T-helper 1 cell (primary cell): ENCODE measurements at regions not wholly inside any gene's neighbourhood (a gene's known extent, or its start where the extent isn't known, plus 50 kb on each side); places are given as distances from the start of the nearest gene placed in this dataset.

Experiments
- DNase-seq, 5 donors: peaks; one replicate each; pipeline ENCODE4 v3.0.0-alpha.2; 2012 to 2020

DNA sequence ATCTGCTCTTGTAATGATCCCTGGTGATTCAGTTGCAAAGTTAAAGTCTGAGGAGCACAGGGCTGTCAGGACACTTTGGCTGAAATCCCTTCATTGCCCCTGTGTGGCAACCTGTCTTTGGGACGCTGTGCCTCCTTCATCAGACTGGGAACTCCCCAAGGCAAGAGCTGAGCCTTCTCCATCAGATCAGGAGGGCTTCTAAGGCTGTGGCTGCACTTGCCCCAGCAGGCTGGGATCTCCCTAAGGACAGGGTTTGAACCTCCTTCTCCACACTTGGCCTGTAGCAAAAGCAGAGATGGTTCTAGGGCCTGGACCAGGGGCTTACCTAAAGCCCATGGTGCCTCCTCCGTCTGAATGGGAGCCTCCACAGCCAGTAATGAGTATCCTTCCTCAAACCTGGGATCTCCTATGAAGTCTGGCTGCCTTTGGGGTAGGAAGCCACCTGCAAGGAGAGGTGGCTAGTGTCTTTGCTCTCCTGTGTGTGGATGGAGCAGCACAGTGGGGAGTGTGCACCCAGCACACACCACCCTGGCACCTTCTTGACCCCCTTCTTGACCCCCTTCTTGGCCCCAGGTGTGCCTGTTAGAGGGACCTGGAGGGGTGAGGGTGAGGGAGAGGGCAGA is 79.0 kb upstream of the NKD1 start:
- no peak for DNase-seq

DNA sequence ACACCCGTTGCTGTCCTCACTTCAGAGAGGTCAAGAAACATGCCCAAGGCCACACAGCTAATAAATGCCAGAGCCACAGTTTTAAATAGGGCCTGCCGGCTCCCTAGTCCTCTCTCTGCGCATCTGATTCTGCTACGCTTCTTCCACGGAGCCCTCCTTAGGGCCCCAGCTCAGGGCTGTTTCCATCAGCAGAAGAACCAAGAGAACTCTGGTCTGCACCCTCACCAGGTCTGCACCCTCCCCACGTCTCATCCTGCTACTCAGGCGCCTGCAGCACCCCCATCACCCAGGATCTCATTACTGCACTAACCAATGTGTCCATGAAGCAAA is 79.5 kb upstream of the NKD1 start:
- no peak for DNase-seq

DNA sequence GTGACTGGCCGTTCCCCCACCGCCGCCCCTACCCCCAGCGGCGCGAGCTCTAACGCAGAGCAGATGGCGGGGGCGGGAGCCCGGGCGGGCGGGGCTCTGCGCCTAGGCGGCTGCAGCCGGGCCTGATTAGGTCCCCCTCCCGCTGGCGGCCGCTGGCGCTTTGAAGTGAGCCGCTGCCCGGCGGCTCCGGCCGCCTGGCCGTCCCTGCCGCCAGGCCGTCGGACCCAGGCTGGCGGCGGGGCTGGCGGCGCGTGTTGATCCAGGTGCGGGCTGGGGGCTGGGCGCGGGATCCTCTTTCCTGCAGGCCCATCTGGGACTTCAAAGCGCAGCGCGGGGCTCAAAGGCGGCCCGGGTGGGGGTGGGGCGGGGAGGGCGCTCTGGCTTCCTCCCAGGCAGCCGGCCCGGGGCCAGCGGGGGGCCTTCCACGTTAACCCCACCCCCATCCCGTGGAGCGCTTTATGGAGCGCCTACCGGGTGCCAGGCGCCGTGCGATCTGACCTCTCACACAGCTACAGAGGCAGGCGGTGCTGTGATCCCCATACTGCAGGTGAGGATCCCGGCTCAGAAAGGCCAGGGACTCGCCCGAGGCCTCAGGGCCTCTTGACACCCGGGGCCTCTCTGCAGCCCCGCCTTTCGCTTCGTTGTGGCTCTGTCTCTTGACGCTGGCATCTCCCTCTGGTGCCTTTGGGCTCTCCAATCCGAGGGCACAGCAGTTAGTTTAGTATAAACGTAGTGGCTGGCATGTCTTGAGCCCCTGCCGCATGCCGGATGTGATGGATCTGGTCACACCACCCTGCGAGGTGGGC is 80.0 kb upstream of the NKD1 start:
- DNase-seq: no peak

DNA sequence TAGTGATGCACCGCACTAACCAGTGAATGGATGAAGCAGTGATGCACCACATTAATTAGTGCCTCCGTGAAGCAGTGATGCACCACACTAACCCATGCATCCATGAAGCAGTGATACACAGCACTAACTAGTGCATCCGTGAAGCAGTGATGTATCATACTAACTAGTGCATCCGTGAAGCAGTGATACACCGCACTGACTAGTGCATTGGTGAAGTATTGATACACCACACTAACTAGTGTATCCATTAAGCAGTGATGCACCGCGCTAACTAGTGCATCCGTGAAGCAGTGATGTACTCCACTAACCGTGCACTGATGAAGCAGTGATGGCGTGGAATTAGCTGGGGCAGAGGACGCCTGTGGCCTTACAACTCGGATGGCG is 80.6 kb upstream of the NKD1 start:
- no peak for DNase-seq

DNA sequence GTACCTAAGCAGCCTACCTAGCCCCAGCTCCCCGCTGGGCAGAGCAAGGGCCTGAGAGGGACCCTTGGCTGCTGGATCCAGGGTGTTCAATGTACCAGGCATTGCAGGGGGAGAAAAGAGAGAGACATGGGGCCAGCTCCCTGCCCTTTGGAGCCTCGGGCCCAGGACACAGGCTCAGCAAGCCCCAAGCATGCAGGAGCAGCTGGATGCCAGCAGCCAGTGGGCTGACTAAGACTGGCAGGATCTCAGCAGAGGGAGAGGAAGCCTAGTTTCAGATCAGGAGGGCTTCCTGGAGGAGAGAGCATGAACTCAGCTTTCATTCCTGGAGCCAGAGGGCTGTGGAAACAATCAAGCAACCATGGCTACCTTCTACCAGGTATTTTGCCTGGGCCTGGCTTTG is 82.0 kb upstream of the NKD1 start:
- no peak for DNase-seq

DNA sequence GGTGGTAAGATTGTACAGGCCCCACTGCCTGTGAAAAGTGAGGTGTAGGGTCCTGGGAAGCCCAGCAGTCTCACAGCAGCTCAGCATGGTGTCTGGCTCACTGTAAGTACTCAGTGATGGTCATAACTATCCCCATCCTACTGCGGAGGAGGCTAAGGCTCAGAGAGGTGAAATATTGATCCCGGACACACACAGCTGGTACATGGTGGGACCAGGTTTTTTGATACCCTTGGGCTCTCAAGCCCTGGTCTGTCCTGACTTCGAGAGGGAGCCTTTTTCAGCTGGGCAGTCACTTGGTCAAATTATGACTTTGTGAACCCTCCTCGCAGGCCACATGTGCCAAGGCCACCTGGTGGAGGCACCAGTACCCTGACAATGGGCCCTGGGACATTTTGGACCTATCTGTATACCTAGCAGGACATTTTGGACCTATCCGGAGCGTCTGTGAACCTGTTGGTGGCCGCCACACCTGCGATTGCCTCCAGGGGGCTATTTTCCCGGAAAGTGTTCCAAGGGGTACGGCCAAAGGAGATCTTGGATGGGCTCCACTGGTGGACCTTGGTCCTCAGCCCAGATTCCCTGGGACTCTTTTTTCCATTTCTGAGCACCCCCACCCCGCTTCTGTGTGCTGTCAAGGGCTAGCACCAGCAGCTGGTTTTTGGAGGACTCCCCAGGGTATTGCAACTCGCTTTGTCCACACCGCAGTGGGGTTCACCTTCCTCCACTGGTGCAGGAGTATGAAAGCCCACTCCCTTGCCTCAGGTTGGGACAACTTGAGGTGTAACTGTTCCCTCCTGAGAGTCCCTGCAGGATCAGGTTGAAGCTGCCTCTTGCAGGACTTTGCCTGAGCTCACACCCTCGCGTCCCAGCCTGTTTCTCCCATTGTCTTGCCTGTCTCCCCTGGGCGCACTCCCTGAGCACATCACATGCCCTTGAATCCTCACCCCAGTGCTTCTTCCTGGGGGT is 83.6 kb upstream of the NKD1 start:
- DNase-seq: no peak

GRCh38 chr16:50463581-50464324 is 84.4 kb upstream of the NKD1 start:
- no peak for DNase-seq

- DNase-seq: no peak
These were observed 85.2 kb upstream of the NKD1 start for GRCh38 chr16:50462793-50463507.

DNA sequence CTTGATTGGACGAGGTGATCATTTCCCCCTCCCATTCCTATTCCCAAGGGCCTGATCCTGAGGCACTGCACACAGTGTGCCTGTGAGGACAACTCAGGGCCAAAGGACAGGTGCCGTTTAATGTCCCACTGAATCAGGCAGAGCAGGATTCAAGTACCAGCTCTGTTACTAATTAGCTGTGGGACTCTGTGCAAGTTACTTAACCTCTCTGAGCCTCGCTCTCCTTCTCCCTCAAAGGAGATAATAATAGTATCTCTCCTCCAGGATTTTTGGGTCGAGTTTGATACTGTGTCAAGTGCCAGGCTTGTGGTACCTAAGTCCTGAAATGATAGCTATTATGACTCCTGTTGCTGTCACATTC is 86.8 kb upstream of the NKD1 start:
- no peak for DNase-seq

DNA sequence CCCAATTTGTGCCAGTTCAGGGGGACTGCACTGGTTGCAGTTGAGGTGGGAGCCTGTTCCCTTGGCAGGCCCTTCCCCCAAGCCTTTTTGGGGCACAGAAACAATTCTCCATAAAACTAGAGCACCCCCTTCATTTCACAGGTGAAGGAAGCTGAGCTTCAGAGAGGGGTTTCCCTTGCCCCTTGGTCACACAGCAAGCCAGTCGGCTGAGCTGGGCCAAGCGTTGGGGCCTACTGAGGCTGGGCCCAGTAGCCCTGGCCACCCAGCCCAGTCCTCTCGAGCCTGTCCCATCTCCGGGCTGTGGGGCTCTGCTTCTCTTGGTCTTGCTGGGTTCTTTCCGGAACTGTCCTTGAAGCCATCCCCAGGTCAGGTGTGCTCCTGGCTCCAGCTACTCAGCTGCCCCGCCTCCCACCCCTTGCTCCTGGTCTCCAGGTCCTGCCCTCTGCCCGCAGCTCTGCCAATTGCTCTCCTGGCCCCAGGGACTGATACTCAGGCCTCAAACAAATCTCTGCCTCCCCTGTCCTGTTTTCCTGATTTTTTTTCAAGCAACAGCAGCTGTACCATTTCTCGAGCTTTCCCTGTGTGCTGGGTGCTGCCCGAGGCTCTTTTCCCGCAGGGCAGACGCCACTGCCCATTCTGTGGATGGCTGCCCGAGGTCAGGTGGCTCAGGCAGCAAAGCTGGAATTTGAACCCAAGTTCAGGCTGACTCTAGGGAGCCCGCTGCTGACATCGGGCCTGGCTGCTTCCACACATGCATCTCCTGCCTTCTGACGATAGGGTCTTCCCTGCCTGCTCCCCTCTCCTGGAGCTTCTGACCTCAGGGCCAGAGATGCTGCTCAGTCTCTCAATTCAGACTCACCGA is 87.4 kb upstream of the NKD1 start:
- DNase-seq: no peak

GRCh38 chr16:50459496-50460080 is 88.6 kb upstream of the NKD1 start:
- DNase-seq: no peak

DNA sequence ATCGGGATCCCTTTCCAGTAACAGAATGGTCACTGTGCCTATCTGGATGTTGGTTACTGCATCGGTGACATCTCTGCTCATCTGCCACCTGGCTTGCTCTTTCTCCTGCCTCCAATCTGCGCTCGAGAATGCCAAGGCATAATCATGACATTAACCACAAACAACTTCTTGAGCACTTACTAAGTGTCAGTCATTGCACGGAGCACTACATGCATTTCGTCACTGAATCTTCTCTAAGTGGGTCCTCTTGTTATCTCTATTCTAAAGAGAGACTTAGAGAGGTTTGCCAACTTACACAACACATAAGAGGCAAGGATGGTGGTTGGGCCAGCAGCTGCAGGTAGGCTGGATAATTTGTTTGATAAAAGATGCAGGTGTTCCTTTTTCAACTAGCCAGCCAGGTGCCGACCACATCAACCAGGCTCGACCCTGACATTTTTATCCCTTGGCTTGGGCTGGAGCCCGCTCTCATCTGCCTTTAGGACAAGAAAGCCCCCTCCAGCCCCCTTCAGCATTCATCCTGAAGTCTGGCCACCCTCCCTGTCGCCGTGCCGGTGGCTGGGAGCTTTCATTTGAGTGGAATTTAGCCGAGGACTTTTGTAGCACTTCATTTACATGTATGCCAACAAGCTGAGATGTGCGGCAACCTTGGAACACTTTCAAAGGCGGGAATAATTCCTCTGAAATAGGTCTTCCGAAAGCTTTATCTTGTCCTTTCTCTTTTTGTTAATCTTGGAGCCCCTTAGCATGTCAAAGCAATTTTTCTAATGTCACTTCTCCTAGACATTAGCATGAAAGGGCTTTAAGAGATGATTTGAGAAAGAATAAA is 89.3 kb upstream of the NKD1 start:
- DNase-seq: no peak

GRCh38 chr16:50457979-50458491 is 89.2 kb upstream of the BRD7 start:
- DNase-seq: no peak

- DNase-seq: peak in 1 of 5 donors; percentile 8
These were observed 88.6 kb upstream of the BRD7 start for GRCh38 chr16:50457423-50457822.

DNA sequence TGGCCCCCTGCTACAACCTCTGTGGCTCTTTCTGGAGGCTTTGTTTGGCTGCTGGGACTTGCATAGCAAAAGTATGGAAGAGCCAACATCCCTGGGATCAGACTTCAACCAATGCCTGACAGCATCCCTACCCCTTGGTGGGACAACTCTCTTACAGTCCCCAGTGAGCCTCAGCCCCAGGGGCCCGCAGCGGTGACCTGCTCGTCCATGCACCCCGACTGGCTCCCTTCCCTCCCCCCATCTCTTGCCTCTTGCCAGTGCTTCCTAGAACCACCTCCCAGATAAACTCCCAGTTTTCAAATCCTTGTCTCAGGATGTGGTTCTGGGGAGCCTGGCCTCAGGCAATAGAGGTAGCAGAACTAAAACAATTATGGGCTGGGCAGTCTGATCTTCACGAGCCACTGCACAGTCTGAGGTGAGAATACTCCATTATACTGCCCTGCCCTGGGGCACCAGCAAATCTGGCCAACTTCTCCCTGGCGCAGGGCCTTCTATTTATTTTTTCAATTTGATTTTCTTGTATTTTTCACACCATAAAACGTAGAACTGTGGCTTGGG is 86.6 kb upstream of the BRD7 start:
- no peak for DNase-seq

DNA sequence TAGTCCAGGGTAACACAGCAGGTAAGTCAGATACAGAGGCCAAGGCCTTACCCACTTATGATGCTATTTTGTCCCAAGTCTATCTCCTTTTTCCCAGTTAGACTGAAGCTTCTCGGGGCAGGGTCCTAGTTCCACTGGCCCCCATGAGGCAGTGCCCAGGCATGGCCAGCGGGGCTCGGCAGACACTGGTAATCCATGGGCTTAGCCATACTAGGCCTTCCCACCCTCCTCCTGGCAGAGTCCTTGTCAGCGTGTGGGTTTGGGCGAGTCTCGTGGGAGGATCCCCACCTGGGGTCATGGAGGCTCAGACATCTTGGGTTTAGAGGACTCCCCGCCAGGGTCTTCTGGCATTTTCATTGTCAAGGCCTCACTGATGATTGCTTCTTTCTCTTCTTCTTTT is 84.7 kb upstream of the BRD7 start:
- DNase-seq: no peak

DNA sequence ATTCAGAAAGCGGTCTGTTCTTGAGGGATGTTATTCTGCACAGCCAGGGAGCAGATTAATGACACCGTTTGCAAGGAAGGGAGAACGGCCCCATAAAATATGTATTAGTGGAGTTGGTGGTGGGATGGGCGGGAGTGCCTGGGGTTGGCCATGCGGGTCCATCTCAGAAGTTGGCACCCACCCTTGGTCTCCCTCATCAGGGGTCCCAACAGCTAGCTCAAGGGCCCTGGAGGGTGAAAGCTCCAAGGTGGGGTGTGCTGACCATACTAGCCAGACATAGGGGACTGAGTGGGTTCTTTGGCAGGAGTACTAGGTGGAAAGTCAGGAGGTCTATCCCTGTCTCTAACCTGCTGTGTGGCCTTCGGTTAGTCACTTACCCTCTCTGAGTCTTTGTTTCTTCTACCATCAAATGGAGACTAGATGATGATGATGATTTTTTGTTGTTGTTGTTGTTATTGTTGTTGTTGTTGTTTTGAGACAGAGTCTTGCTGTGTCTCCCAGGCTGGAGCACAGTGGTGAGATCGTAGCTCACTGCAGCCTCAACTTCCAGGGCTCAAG is 83.2 kb upstream of the BRD7 start:
- no peak for DNase-seq

DNA sequence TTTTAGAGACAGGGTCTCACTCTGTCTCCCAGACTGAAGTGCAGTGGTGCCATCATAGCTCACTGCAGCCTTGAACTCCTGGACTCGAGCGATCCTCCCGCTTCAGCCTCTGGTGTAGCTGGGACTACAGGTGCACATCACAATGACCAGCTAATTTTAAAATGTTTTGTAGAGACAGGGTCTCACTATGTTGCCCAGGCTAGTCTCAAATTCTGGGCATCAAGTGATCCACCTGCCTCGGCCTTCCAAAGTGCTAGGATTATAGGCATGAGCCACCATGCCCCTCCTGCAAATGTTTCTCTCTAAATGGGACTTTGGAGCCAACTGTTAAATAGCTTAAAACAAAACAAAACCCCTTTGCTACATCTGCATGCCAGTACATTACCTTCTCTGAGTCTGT is 82.2 kb upstream of the BRD7 start:
- no peak for DNase-seq

DNA sequence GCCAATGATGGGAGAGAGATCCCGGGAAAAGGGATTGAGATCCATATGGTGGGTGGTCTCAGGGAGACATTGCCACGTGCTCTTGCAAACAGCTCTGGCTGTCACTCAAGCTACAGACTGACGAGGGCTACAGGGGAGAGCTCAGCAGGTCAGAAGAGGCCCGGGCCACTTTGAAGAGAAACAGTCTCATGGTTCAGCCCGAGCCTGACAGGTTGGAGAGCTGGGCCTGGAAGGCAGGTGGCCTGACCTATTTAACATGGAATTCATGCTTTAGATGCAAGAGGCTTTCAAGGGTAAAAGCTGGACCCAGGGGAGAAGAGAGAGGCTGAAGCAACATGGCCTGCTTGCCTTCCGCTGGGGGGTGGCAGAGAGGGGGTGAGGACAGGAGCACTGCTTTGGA is 81.0 kb upstream of the BRD7 start:
- no peak for DNase-seq
